K562 (cell line): ENCODE measurements at regions not wholly inside any gene's neighbourhood (a gene's known extent, or its start where the extent isn't known, plus 50 kb on each side); places are given as distances from the start of the nearest gene placed in this dataset.
"Not testable (repeated sequence)": the region's sequence is repeated elsewhere in the genome, so short reads cannot be mapped to it uniquely, and the experiment has no call there.

Source experiments
- ATAC-seq: fragments of 200-7000 bp; cut with Tn5 transposase; 3 replicates; pipeline ENCODE4 v1.9.1; 2020; ENCODE audit warnings: moderate library complexity
- BruUV-seq: library from RNA; stranded (reverse); fragments of 400-500 nt; replicated peaks from 2 replicates; lab custom pipeline; 2021; lab: Mats Ljungman, UMichigan
- CTCF ChIA-PET: fragments of 300-600 bp; formaldehyde crosslinking; extraction: SDS; loops from one replicate; lab custom pipeline; 2021; ENCODE audit warnings: low intra/inter-chr PET ratio; lab: Yijun Ruan, JAX
- POLR2A ChIA-PET: fragments of 300-600, 350-650 bp; sonication (Branson Sonifier 250); formaldehyde crosslinking; extraction: SDS; loops from one replicate; lab custom pipeline; 2021; ENCODE audit warnings: antibody characterized with exemption, inconsistent platforms; lab: Yijun Ruan, JAX
- DNase-seq, 4 experiments: peaks; one replicate each; pipeline versions ENCODE4 v3.0.0 to v3.0.0-alpha.2; 2011 to 2018; ENCODE audit warnings: low spot score in 3 of 4, mixed read lengths in 3 of 4; ENCODE audit errors: extremely low read depth in 1 of 4
- FAIRE-seq: peaks from 2 replicates; lab custom pipeline; 2011; peaks lifted over from hg19 to GRCh38; lab: Jason Lieb, UNC
- H2AFZ ChIP-seq: 2 replicates; pipeline ENCODE4 v1.6.0; 2011; ENCODE audit warnings: low read depth, low read length, control low read depth, inconsistent platforms
- H3K27ac ChIP-seq: fragments of 200-600 bp; 3 replicates; pipeline ENCODE4 v1.8.0; 2011; ENCODE audit warnings: low read depth, mild to moderate bottlenecking, control low read depth, inconsistent platforms, low read length, moderate library complexity, mixed read lengths; ENCODE audit errors: extremely low read depth
- H3K27me3 ChIP-seq, 2 experiments: fragments of 300-600 bp in 1 of 2; 2 replicates in 1 of 2; 3 replicates in 1 of 2; pipeline versions ENCODE4 v1.6.0 to v1.8.0; 2011; ENCODE audit warnings: inconsistent platforms in 2 of 2, low read length in 2 of 2, mild to moderate bottlenecking in 1 of 2, mixed read lengths in 1 of 2, moderate library complexity in 1 of 2; ENCODE audit not compliant: control insufficient read depth in 2 of 2, insufficient read depth in 2 of 2
- H3K36me3 ChIP-seq: fragments of 300-600 bp; 3 replicates; pipeline ENCODE4 v1.8.0; 2011; ENCODE audit warnings: mild to moderate bottlenecking, low read length, inconsistent platforms; ENCODE audit not compliant: control insufficient read depth, insufficient read depth
- H3K4me1 ChIP-seq, 2 experiments: fragments of 200-600 bp in 1 of 2; replicated peaks in 1 of 2; 2 replicates in 1 of 2; 3 replicates in 1 of 2; pipeline versions ENCODE4 v1.5.1 to v1.8.0; 2011; ENCODE audit warnings: inconsistent platforms in 2 of 2, low read length in 2 of 2, mild to moderate bottlenecking in 1 of 2, mixed read lengths in 1 of 2, moderate library complexity in 1 of 2; ENCODE audit not compliant: control insufficient read depth in 2 of 2, insufficient read depth in 2 of 2
- H3K4me2 ChIP-seq: 2 replicates; pipeline ENCODE4 v1.6.1; 2011; ENCODE audit warnings: low read length, control low read depth, inconsistent platforms, mixed read lengths; ENCODE audit not compliant: insufficient read depth
- H3K4me3 ChIP-seq: fragments of 200-600 bp; sonication (generic), shearing (Covaris generic); 2 replicates; pipeline ENCODE4 v1.5.1; 2016; ENCODE audit warnings: control low read depth, inconsistent platforms
- H3K79me2 ChIP-seq: fragments of 200-600 bp; 3 replicates; pipeline ENCODE4 v1.8.0; 2011; ENCODE audit warnings: low read length, inconsistent platforms; ENCODE audit not compliant: control insufficient read depth, insufficient read depth
- H3K9ac ChIP-seq, 2 experiments: 2 replicates each; pipeline versions ENCODE4 v1.6.0 to v1.6.1; 2011; ENCODE audit warnings: low read depth in 2 of 2, low read length in 2 of 2, control low read depth in 1 of 2, inconsistent platforms in 1 of 2, mild to moderate bottlenecking in 1 of 2, mixed read lengths in 1 of 2; ENCODE audit not compliant: insufficient read depth in 1 of 2
- H3K9me1 ChIP-seq: one replicate; pipeline ENCODE4 v1.6.0; 2011; ENCODE audit warnings: inconsistent platforms, mild to moderate bottlenecking, low read length, moderate library complexity; ENCODE audit not compliant: control insufficient read depth, insufficient read depth
- H3K9me3 ChIP-seq: replicated peaks from 2 replicates; pipeline ENCODE4 v1.5.1; 2011; ENCODE audit warnings: low read depth, low read length, inconsistent platforms; ENCODE audit not compliant: control insufficient read depth, insufficient read depth
- H4K20me1 ChIP-seq: replicated peaks from 2 replicates; pipeline ENCODE4 v1.6.1; 2011; ENCODE audit warnings: low read length, inconsistent platforms, mixed read lengths; ENCODE audit not compliant: control insufficient read depth, insufficient read depth
- CTCF ChIP-seq, 3 experiments: IDR thresholded peaks in 2 of 3; conservative IDR thresholded peaks in 1 of 3; 2 replicates each; pipeline ENCODE4 v1.5.1; 2011 to 2012; ENCODE audit warnings: low read length in 3 of 3, mild to moderate bottlenecking in 3 of 3, control low read depth in 2 of 3, improper control_type of control experiment in 1 of 3, inconsistent platforms in 1 of 3, low read depth in 1 of 3, mixed read lengths in 1 of 3, moderate library complexity in 1 of 3; ENCODE audit not compliant: insufficient read depth in 2 of 3
- RAD21 ChIP-seq, 2 experiments: fragments of 250-450 bp in 1 of 2; fragments of 450-650 bp in 1 of 2; sonication (Bioruptor Pico) in 1 of 2; formaldehyde crosslinking in 1 of 2; IDR thresholded peaks in 1 of 2; conservative IDR thresholded peaks in 1 of 2; 2 replicates each; pipeline versions ENCODE4 v1.4.0 to v1.8.0; 2020 to 2022; ENCODE audit warnings: mild to moderate bottlenecking in 2 of 2, moderate library complexity in 1 of 2
- WGBS: fragments of 100-300 bp; shearing (Covaris generic); methylation state at CpG from one replicate; pipeline ENCODE4 v1.1.6; 2016; ENCODE audit warnings: low coverage, mixed read lengths; ENCODE audit not compliant: insufficient coverage; ENCODE audit errors: missing lambda C conversion rate; 5-methylcytosine and 5-hydroxymethylcytosine counted together
- in situ Hi-C: fragments of 300-500 bp; cut with MboI; formaldehyde crosslinking; loops from 4 replicates; pipeline ENCODE4 v1.15.0; 2018; ENCODE audit warnings: inconsistent platforms, mixed read lengths
- intact Hi-C: fragments of 100-400 bp; cut with micrococcal nuclease; formaldehyde crosslinking; loops from 2 replicates; pipeline ENCODE4 v1.14.2; 2022

DNA sequence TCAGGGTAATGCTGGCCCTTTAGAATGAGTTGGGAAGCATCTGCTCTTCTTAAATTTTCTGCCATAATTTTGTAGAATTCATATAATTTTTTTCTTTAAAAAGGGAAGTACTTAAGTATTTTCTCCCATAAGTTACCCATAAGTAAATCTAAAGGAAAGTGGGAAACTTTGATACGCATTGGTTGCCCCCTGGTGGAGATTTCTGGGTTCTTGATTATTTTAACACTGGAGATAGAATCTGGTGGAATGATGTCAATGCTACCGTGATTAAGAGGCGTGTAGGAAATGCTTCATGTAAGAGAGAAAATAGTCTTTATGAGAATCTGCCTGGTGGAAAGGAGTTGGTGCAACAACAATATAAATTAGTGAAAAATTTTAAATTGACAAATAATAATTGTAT, 65.6 kb downstream of the OR4F15 start:
- DNase-seq, POLR2A ChIA-PET, H3K4me1 ChIP-seq, H3K9ac ChIP-seq, FAIRE-seq, H3K4me3 ChIP-seq, H3K4me2 ChIP-seq, H3K9me1 ChIP-seq, H3K79me2 ChIP-seq, ATAC-seq, H3K27ac ChIP-seq, in situ Hi-C loops, CTCF ChIA-PET, H2AFZ ChIP-seq, H3K9me3 ChIP-seq, BruUV-seq, H3K27me3 ChIP-seq, intact Hi-C loops, H3K36me3 ChIP-seq, H4K20me1 ChIP-seq: not testable (repeated sequence)
- WGBS = 0% methylated on average over 2 of the region's 3 CpGs
- TF ChIP-seq CTCF (IDR thresholded peaks at IDR 0.05 in 2 of 3, conservative IDR thresholded peaks at IDR 0.05 in 1 of 3; ENCODE audit: insufficient read depth in 2 of 3, low read depth in 1 of 3, low read length in 3 of 3) (peak; percentile 6 to 34 (median 20); a peak in 3 of 6 replicates), RAD21 (CRISPR knock-in tag; conservative IDR thresholded peaks at IDR 0.05 in 1 of 2, IDR thresholded peaks at IDR 0.05 in 1 of 2) (0 out of 4 replicates have a peak, but pooled peaks of 1 of the 2 experiments have one; percentile 5)

GRCh38 chr15:101912349-101913287, 100.6 kb downstream of the OR4F15 start:
- BruUV-seq, intact Hi-C loops, H2AFZ ChIP-seq, DNase-seq, CTCF ChIA-PET, POLR2A ChIA-PET, FAIRE-seq, in situ Hi-C loops, H3K9ac ChIP-seq, H4K20me1 ChIP-seq, H3K4me1 ChIP-seq, H3K9me1 ChIP-seq, H3K79me2 ChIP-seq, H3K36me3 ChIP-seq, H3K27ac ChIP-seq, H3K4me3 ChIP-seq, H3K9me3 ChIP-seq, H3K27me3 ChIP-seq, H3K4me2 ChIP-seq: not testable (repeated sequence)
- peak; percentile 88 for ATAC-seq
- WGBS = no CpG with 5 or more reads among the region's 5 CpGs

- H2AFZ ChIP-seq, H3K36me3 ChIP-seq, FAIRE-seq, BruUV-seq, H3K27ac ChIP-seq, ATAC-seq, H3K9ac ChIP-seq, H3K4me1 ChIP-seq, H4K20me1 ChIP-seq, H3K79me2 ChIP-seq, intact Hi-C loops, CTCF ChIA-PET, DNase-seq, in situ Hi-C loops, H3K4me2 ChIP-seq, POLR2A ChIA-PET, H3K4me3 ChIP-seq, H3K9me1 ChIP-seq, H3K27me3 ChIP-seq, H3K9me3 ChIP-seq: not testable (repeated sequence)
- WGBS = no CpG with 5 or more reads among the region's 2 CpGs
Measured at GRCh38 chr15:101924554-101924953, 112.6 kb downstream of the OR4F15 start.
